NCI-H510A treated with DMSO at 0.1 percent for 48 hours (cell line): ENCODE measurements at regions not wholly inside any gene's neighbourhood (a gene's known extent, or its start where the extent isn't known, plus 50 kb on each side); places are given as distances from the start of the nearest gene placed in this dataset.
A peak's percentile ranks its signal among the peaks of the same experiment; 100 is the strongest.

ENCODE experiments used
- DNase-seq: peaks from one replicate; lab custom pipeline; 2025; lab: John Stamatoyannopoulos, UW

DNA sequence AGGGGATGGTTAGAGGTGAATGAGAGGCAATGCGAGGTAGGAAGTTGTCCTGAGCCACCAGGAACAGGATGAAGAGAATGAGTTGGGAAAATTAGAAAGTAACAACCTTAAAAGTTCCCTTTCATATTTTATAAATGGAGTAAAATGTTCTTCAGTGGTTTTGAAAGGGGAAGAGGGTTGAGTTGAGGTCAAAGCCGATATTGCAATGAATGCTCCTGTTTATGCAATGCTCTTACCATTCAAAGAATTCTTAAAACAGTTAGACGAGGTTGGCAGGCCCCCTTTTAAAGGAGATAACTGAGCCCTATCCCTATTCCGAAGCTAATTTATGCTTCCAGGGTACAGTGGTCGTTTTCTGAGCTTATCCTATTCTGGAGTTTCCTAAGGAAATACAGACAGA, 2110.3 kb upstream of the CELF4 start:
- no peak for DNase-seq

DNA sequence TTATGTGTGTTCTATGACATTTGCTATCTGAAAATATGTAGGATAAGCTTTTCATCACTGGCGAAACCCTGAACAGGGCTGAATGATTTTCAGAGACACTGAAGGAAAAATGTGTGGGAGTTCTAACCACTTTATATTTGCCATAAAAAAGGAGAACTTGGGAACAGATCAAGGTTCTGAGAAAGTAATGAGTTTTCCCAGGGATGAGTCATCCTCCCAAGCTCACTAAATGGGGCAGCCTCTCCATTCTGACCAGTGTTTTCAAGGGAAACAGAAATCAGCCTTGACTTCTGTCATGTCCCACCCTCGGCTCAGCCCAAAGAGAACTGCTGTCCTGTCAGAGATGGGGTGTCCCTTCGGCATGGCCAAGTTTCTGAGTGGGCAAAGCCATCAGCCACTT, 2109.8 kb upstream of the CELF4 start:
- no peak for DNase-seq

DNA sequence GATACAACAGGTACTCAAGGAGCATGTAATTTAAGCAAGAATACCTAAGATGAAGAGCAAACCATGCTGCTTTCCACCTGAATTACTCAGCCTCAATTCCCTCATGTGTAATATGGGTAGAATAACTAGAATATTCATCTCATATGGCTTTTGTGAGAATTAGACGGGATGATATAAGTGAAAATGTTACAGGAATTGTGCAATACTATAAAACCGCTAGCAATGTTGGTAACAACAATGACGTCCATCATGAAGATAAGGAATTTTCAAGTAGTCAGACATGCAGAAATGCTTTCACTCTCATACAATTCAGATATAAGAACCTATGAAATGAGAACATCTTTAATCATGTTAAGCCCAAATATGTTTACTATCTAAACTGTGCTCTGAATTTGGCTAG, 2106.6 kb upstream of the CELF4 start:
- no peak for DNase-seq

DNA sequence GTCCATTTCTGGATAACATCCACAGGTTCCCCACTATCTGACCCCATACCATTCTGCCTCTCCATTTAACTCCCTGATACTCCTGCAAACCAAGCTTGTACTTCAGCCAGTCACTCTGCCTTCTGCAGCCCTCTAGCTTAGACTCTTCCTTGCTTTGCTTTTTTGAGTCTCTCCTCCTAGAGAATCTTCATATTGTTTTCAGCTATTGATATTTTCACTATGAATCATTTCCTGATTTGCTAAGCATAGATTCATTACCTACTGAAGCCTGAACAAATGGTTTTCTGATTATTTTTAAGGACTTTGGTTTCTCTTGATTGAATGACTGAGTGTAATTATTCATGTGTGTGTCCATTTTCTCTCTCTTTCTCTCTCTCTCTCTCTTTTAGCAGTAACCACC, 2102.3 kb upstream of the CELF4 start:
- DNase-seq: no peak

DNA sequence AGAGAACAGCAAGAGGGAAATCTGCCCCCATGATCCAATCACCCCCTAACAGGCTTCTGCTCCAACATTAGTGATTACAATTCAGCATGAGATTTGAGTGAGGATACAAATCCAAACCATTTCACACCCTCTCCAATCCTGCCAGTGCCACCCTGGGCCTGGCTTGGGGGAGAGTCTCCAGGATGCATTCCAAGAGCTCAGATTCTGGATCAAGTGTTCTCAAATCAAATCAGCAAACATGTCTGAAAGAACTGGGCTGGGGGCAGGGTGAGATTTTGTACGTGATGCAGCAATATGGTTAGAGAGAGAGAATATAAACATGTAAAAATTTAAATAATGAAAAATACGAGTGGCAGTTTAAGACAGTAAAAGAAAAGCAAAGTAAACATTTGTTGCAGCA, 2100.9 kb upstream of the CELF4 start:
- no peak for DNase-seq

DNA sequence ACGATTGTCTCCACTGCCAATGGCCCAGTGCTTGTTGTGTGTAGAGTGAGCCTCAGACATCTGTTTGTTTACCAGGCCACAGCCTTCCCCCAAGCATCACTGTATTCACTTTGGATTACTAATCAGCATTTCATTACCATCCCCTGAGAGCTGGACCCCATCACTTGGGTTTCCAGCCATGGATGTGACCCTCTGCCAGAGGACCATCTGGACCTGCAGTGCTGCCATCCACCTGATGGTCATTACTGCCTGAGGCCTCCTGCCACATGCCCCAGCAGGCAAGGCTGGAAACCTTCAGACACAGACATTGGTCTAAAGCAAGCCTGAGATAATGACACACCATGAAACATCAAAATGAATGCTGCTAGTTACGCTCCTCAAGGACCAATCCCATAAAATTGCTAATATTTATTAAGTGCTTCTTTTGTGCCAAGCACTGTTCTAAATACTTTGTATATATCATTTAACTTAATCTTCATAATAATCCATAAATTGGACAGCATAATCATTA, 2096.3 kb upstream of the CELF4 start:
- DNase-seq: no peak

DNA sequence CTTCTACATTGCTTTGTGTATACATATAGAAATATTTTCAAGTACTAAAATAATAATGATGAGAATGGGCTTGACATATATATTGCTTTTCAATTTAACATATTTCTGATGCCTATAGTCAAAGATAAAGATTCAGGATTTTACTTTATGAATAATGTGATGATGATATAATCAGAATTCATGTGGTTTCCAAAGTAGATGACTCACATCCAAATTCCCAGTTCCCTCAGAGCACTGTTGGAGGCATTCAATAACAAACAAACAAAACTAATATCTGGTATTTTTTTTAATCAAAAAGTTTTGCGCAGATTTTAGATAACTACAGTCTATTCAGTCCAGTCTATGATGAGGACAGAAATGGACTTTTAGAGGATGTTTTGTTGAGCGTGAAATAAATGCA, 2094.5 kb upstream of the CELF4 start:
- DNase-seq: no peak

DNA sequence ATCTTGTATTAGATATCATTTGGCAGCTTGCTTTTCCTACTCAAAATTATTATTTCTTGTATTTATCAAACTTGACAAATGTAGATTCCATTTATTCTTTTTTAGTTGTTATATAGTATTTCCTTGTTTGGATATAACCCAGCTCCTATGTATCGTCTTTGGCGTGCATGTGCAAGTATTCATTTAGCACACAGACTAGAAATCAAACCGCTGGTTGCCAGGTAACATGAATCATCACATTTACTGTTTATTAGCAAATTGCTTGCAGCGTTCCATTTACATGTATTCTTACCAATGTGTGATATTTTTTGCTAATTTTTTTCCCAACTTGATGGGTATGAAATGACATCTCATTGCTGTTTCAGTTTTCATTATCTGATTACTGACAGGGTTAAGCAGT, 2089.7 kb upstream of the CELF4 start:
- DNase-seq: no peak

DNA sequence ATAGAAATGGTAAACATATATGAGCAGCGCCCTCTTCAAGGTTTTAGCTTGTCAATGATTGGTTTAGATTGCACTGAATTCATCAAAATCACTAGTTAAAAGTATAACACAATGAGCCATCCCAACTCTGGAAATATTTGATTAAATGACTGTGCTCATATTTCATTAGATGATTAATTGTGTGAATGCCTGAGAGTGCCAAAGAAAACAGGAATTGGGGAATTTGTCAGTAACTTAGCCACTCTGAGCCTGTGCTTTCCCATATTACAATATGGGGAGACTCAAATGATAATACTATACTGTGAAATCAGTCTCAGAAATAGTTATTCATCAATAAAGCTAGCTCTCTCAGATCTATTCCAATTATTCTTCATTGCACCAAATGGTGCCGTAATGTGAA, 2087.6 kb upstream of the CELF4 start:
- no peak for DNase-seq

DNA sequence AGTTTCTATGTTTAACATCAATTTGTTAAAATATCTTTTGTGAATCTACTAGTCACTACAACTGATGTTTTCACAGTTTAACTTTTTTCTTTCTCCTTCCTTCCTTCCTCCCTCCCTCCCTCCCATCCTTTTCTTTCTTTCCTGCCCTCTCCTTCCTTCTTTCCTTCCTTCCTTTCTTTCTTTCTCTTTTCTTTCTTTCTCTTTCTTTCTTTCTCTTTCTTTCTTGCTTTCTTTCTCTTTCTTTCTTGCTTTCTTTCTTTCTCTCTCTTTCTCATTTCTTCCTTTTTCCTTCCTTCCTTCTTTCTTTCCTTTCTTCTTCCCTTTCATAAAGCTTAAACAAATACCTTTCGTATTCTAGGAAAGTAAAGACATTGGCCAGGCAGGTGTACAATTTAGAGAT, 2083.0 kb upstream of the CELF4 start:
- DNase-seq: no peak

DNA sequence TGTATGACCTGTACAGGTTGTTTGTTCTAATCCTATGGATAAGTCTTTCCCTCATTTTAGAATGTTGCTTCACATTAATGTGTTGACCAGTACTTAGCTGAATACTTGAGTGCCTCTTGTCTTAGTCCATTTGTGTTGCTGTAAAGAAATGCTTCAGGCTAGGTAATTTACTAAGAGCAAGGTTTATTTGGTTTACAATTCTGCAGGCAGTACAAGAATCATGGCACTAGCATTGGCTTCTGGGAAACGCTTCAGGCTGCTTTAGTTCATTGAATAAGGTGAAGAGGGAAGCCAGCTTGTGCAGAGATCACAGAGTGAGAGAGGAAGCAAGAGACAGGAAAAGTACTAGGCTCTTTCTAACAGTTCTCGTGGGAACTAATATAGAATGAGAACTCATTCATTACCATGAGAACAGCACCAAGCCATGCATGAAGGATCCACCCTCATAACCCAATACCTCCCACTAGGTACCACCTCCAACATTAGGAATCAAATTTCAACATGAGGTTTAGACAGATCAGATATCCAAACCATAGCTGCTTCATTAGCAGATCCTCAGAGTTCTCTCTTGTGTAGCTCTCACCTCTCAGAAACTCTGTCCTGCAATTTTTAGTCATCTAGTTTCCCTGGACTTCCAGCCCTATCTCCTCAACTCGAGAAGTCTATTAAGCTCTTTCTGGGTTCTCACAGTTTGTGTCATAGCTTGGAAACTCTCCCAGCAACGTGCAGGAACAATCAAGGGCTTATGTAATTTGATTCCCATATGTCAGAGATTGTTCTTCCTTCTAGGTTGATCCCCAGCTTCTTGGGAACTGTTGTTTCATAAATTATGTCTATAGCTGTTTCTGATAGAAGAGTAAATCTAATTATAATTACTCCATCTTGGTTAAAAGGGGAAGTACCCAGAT, 2082.3 kb upstream of the CELF4 start:
- DNase-seq: peak; percentile 70

DNA sequence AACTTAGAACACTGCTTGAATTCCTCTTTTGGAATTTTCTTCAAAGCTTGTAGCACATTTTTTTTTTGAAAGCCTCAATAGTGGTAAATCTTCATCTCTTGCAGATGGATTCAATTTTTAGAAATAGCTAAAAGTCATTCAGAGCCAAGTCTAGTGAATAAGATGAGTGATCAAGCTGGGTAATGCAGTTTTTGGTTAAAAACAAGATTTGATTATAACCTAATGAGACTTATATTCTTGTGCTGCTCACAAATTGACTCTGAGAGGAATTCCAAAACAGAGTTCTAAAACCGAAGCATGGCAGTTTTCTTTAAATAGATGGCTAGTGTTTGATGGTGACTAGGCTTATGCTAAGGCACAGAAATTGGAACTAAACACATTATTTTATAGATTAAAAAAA, 2072.6 kb upstream of the CELF4 start:
- no peak for DNase-seq

DNA sequence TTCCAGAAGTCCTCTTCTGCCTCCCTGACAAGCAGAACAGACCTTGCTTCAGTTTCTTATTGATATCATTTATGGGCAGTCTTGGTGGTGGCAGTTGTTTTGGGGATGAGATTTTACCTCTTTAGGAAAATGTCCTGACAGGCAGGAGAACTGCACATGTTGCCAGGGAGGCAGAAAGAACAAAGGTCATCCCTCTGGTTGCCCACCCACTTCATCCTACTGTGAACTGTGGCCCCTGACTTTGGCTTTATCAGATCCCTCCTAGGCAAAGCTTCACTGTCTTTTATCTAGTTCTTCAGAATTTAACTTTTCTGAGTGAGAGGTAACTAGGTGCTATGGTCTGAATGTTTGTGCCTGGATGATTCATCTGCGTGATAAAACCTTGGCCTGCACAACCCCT, 2071.3 kb upstream of the CELF4 start:
- no peak for DNase-seq

DNA sequence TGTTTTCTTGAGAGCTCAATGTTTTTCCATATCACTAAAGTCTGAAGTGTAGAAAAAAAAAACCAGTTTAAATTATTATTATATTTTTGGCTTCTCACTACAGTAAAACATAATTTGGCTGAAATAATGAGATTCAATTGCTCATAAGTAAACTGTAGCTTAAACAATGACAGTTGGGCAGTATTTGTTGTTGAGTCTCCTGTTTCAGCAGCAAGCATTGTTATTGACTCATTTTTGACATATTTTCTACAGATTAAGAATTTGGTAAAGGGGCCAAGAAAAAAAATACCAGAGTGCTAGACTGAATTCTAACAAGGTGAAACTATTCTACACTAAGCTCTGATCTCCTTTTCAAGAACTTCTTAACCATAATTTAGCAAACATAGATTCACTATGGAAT, 2070.4 kb upstream of the CELF4 start:
- DNase-seq: no peak

DNA sequence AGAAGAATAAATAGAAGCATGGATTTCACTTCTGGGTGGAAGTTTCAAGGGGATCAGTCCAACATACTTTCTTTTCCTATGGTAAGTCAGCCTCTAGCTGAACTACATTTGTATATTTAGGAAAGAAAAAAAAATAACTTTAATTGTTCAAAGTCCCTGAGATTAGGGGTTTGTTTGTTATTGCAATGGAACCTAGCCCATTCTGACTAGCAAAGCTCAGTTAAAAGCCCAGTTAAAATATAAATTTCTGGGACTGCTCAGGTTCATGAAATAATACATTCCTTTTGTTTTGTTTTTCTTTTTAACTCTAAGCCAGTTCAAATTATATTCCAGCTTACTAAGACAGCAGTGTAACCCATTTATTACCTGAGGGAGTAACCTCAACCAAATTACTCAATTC, 2069.6 kb upstream of the CELF4 start:
- DNase-seq: no peak

DNA sequence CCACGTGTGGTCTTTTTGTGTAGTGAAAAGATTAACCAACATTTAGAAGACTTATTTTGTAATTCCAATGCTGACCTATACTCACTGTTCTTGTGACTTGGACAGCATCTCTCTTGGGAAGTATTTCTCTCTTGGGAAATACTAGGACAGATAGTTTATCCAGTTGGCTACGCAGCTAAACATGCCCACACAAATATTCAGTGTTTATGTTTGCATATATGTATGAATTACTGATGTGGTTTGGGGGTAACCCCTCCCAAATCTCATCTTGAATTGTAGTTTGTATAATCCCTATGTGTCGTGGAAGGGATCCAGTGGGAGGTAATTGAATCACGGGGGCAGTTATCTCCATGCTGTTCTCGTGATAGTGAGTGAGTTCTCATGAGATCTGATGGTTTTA, 2062.3 kb upstream of the CELF4 start:
- DNase-seq: no peak

DNA sequence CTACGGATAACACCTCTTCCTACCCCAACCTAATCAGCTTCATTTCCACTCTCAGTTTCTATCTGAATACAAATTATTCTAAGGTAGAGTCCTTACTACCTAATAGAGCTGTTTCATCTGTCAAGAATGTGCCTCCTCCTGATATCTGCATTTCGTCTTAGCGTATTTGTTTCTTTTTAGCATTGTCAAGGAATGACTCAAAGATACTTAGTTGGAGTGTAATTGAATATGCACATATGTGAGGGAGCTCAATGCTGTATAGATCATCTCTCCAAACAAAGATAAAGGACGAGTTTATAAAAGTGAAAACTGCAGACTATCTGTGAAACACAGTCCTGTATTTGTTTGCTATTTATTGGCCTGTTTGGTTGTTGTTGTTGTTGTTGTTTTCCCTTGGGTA, 2059.4 kb upstream of the CELF4 start:
- no peak for DNase-seq

DNA sequence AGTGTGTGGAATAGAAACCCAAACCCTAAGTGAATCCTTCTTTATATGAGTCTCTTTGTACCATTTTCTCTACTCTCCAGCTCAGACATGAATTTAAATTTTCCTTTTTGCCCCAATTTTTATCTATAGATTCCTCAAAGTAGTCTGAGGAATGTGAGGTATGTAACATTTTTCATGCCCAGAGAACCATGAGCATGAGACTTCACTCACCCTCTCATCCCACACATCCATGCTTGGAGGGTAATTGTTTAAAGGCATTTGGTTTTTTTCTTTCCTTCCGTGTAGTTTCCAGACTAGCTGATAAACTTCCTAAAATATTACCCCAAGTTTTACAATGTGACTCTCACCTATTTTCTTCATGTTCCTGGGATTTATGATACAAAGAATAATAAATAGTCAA, 2056.8 kb upstream of the CELF4 start:
- DNase-seq: no peak

DNA sequence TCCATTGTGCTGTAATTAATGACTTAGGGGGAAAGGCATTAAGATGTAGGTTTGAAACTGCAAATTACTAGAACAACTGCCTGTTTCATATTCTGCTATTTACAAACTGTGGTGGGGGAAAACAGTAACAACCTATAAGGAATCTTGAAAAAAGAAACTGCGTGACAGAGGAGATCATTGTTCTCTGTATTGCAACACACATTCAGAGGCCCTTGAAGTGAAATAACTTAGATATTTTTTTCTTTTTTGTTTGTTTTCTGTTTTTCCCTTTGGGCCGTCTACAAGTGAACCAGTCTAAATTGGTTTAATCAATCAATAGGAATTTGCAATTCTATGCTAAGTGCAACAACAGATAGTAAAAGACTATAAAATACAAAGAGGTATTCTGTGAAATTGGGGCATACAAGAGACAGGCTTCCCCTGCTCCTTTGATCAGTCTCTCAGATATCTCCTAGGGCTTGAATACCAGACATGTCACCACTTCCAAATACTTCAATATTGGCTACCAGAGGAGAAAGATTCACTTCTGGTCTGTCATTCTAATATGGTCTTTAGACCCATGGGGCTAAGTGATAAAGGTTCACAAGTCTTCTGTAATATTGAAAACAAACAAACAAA, 2055.1 kb upstream of the CELF4 start:
- no peak for DNase-seq

DNA sequence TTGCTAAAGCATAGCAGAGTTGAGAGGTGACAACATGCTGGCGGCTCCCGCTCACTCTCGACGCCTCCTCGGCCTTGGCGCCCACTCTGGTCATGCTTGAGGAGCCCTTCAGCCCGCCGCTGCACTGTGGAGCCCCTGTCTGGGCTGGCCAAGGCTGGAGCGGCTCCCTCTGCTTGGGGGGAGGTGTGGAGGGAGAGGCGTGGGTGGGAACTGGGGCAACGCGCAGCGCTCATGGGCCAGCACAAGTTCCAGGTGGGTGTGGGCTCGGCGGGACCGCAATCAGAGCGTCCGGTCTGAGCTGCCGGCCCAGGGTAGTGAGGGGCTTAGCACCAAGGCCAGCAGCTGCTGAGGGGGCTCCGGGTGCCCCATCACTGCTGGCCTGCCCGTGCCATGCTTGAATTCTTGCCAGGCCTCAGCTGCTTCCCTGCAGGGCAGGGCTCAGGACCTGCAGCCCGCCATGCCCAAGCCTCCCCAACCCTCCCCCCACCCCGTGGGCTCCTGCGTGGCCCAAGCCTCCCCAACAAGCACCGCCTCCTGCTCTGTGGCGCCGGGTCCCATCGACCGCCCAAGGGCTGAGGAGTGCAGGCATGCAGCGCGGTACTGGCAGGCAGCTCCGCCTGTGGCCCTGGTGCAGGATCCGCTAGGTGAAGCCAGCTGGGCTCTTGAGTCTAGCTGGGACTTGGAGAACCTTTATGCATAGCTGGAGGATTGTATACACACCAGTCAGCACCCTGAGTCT, 2052.8 kb upstream of the CELF4 start:
- DNase-seq: no peak

DNA sequence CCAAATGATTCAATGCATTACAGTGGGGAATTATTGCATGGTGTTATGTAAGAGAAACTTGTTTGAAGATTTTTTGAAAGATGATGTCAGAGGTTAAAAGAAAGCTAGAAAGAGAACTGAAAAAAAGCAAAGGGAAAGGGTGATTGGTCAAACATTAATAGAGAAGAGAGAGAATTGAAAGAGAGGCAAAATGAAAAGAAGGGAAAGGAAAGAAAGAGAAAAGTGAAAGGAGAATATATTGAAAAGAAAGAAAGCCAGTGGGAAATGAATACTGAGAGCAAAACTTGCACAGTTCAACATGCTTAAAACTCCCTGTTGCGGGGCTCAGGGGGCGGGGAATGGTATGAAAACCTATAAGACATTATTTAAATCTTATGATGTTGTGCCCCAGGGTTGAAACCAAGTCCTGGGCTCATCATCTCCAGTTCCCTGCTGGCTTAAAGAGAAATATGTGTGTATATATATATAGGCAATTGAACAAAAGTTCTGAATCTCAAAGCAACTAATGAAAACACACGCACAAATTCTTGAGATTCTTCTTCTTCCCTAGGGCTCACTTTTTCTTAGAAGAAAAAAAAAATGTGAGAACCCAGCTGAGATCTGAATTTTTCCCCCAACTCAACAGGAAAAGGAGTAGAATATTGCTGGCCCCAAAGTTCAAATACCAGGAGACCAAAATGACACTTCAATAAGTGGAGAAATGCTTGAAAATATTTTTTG, 2045.9 kb upstream of the CELF4 start:
- DNase-seq: no peak

DNA sequence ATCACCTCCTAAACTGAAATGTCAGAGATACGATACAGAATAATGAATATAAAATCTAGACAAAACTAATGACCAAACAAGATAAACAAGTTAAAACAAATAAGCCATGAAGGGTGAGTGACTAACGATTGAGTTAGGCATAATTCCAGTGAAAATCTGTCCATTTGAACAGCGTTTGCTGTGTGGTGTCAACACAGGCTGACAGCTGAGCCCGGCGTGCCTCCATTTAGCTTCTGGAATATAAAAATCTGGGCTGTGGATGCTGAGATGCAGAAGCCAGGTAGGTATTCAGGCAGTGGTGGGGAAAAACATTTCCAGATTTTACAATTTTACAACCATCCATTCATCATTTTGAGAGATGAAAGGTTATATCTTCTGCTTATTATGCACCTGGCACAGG, 2041.4 kb upstream of the CELF4 start:
- no peak for DNase-seq
